ENCODE measurements at regions not wholly inside any gene's neighbourhood (a gene's known extent, or its start where the extent isn't known, plus 50 kb on each side); places are given as distances from the start of the nearest gene placed in this dataset.

DNA sequence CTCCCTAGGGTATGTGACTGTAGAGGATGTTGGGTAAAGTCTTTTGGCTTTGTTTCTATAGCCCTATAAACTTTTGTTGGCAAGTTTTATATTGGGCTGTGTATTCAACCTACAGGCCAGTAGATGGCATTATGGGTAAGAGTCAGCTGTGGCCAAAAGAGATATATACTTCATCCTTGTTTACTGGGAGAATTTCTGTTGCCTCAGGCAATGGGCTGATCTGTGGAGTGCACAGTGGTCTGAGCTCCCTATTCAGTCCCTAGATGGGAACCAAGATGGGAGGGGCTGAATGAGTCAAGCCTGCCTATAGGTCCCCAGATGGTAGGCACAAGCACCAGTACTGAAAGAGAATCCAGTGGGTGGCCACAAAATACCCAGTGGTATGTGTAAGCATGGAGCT, 580.6 kb downstream of the EPHA5 start:
- H3K27me3 ChIP-seq, result no peaks in the 10 kb centered on the region
- no peak overlapping the region for H3K27ac ChIP-seq
- H3K4me1 ChIP-seq, result no peaks in the 10 kb centered on the region
- no peak overlapping the region for H3K4me3 ChIP-seq
- intact Hi-C loops (cut with DNase I), result no loop called here
- TF ChIP-seq EP300 (IDR thresholded peaks at IDR 0.05) (no peak), POLR2AphosphoS5 (IDR thresholded peaks at IDR 0.05) (no peak), POLR2A (IDR thresholded peaks at IDR 0.05) (no peak)
- TF ChIP-seq, protein P1, sequence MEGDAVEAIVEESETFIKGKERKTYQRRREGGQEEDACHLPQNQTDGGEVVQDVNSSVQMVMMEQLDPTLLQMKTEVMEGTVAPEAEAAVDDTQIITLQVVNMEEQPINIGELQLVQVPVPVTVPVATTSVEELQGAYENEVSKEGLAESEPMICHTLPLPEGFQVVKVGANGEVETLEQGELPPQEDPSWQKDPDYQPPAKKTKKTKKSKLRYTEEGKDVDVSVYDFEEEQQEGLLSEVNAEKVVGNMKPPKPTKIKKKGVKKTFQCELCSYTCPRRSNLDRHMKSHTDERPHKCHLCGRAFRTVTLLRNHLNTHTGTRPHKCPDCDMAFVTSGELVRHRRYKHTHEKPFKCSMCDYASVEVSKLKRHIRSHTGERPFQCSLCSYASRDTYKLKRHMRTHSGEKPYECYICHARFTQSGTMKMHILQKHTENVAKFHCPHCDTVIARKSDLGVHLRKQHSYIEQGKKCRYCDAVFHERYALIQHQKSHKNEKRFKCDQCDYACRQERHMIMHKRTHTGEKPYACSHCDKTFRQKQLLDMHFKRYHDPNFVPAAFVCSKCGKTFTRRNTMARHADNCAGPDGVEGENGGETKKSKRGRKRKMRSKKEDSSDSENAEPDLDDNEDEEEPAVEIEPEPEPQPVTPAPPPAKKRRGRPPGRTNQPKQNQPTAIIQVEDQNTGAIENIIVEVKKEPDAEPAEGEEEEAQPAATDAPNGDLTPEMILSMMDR (IDR thresholded peaks at IDR 0.05), result no peak
- H3K9me3 ChIP-seq, result no peaks in the 10 kb centered on the region
- no peaks in the 10 kb centered on the region for H3K36me3 ChIP-seq
- no peak for DNase-seq

DNA sequence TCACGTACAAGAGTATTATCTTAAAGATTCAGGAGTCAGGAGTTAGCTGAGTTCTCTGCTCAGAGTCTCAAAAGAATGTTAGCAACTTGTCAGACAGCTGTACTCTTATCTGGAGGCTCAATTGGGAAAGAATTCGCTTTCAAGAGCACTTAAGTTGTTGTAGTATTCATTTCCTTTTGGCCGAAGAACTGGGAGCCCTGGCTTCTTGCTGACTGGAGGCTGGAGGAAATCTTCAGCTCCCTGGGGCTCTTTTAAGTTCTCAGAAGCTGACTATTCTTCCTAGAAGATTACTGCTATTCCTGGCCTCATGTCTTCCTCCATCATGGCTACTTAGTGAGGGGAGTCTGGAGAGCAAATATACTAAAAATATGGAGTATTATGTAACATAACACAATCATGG, 587.2 kb downstream of the EPHA5 start:
- DNase-seq, result no peak
- no peak overlapping the region for H3K27ac ChIP-seq
- H3K4me1 ChIP-seq, result no peaks in the 10 kb centered on the region
- H3K27me3 ChIP-seq, result no peaks in the 10 kb centered on the region
- no peaks in the 10 kb centered on the region for H3K36me3 ChIP-seq
- no peaks in the 10 kb centered on the region for H3K9me3 ChIP-seq
- TF ChIP-seq, protein P1 (IDR thresholded peaks at IDR 0.05), result no peak
- TF ChIP-seq POLR2A (IDR thresholded peaks at IDR 0.05) (no peak), EP300 (IDR thresholded peaks at IDR 0.05) (no peak), POLR2AphosphoS5 (IDR thresholded peaks at IDR 0.05) (no peak)
- H3K4me3 ChIP-seq, result no peak overlapping the region
- intact Hi-C loops (cut with DNase I), result no loop called here
- WGBS, 2 donors, result 66 to 72% methylated on average over 3 of the region's 3 CpGs

DNA sequence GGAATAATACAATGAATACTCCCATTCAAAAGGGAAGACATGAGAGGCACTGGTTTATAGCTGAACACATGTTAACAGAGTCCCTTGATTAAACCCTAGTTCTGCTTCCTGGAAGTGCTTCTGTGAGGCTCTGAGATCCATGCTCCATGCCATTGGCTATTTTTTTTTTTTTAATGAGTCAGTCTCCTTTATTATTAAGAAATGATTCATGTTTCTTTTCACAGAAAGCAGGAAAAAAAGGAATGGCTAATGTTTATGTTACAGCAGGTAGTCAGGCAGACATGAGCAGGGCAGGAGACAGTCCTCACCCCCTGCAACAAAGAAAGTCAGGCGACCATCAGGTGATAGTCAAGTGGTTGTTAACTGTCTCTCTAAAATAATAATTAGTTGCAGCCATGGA, 598.7 kb downstream of the EPHA5 start:
- H3K4me1 ChIP-seq, result no peaks in the 10 kb centered on the region
- no peaks in the 10 kb centered on the region for H3K36me3 ChIP-seq
- intact Hi-C loops (cut with DNase I), result no loop called here
- 83% methylated on average over 1 of the region's 1 CpG for WGBS, 2 donors
- TF ChIP-seq POLR2A (IDR thresholded peaks at IDR 0.05), result no peak
- no peak for TF ChIP-seq EP300 (IDR thresholded peaks at IDR 0.05)
- TF ChIP-seq, protein P1 (IDR thresholded peaks at IDR 0.05), result no peak
- TF ChIP-seq POLR2AphosphoS5 (IDR thresholded peaks at IDR 0.05), result no peak
- H3K27ac ChIP-seq, result no peak overlapping the region
- no peak for DNase-seq
- H3K4me3 ChIP-seq, result no peak overlapping the region
- no peaks in the 10 kb centered on the region for H3K9me3 ChIP-seq
- no peaks in the 10 kb centered on the region for H3K27me3 ChIP-seq

DNA sequence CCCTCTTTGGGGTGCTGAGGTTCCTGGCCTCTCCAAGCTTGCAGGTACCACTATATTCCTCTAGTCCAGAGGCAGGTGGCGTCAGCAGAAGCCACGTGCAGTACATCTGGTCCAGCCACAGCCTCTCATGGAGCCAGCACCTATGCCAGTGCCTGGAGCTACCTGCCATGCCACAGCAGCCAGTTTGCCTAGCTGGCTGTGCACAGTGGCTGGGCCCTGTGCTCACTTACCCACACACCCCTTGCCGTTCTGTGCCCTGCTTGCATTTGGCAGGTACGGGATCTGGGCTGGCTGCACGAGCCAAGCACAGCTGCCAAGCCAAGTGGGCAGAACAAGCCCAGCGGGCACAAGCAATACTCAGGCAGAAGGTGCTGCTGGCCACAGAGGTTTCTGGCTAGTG, 601.1 kb downstream of the EPHA5 start:
- 68 to 75% methylated on average over 6 of the region's 6 CpGs for WGBS, 2 donors
- intact Hi-C loops (cut with DNase I), result no loop called here
- H3K9me3 ChIP-seq, result no peaks in the 10 kb centered on the region
- H3K4me3 ChIP-seq, result no peak overlapping the region
- DNase-seq, result no peak
- no peaks in the 10 kb centered on the region for H3K4me1 ChIP-seq
- TF ChIP-seq, protein P1 (IDR thresholded peaks at IDR 0.05), result no peak
- TF ChIP-seq EP300 (IDR thresholded peaks at IDR 0.05) (no peak), POLR2AphosphoS5 (IDR thresholded peaks at IDR 0.05) (no peak), POLR2A (IDR thresholded peaks at IDR 0.05) (no peak)
- H3K27me3 ChIP-seq, result no peaks in the 10 kb centered on the region
- H3K27ac ChIP-seq, result no peak overlapping the region
- H3K36me3 ChIP-seq, result no peaks in the 10 kb centered on the region

DNA sequence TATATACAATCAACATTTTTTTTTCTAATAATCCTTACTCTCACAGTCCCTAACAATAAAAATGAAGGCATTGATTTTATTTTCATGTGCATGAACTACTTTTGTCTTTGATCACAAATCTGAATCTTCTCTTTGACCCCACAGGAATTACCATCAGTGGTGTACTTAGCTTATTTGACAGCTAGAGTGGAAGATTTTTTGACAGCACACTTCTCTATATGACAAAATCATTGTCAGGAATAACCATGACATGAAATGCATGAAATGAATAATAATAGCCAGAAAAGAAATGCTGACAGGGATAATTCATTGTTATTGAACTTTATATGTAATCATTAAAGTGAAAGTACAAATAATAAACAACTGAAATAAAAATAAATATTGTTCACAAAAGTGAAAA, 604.2 kb downstream of the EPHA5 start:
- TF ChIP-seq POLR2AphosphoS5 (IDR thresholded peaks at IDR 0.05) (no peak), POLR2A (IDR thresholded peaks at IDR 0.05) (no peak), EP300 (IDR thresholded peaks at IDR 0.05) (no peak)
- TF ChIP-seq, protein P1 (IDR thresholded peaks at IDR 0.05), result no peak
- H3K36me3 ChIP-seq, result no peaks in the 10 kb centered on the region
- H3K27ac ChIP-seq, result no peak overlapping the region
- no peak overlapping the region for H3K4me3 ChIP-seq
- no peak for DNase-seq
- intact Hi-C loops (cut with DNase I), result no loop called here
- no peaks in the 10 kb centered on the region for H3K4me1 ChIP-seq
- H3K27me3 ChIP-seq, result no peaks in the 10 kb centered on the region
- no peaks in the 10 kb centered on the region for H3K9me3 ChIP-seq
